H1 (cell line): ENCODE measurements at regions not wholly inside any gene's neighbourhood (a gene's known extent, or its start where the extent isn't known, plus 50 kb on each side); places are given as distances from the start of the nearest gene placed in this dataset.

Experiments
- CTCF ChIA-PET: fragments of 300-600 bp; sonication (Branson Sonifier 250); formaldehyde crosslinking; loops from one replicate; lab custom pipeline; 2021; ENCODE audit not compliant: partially characterized antibody; lab: Charles Lee
- POLR2A ChIA-PET: fragments of 300-600 bp; sonication (Branson Sonifier 250); formaldehyde crosslinking; loops from one replicate; lab custom pipeline; 2021; ENCODE audit warnings: inconsistent platforms; ENCODE audit not compliant: partially characterized antibody; lab: Charles Lee
- DNase-seq, 2 experiments: peaks; one replicate each; pipeline versions ENCODE4 v3.0.0 to v3.0.0-alpha.2; 2010 to 2022; ENCODE audit warnings: low spot score in 2 of 2, low read depth in 1 of 2, mixed read lengths in 1 of 2
- FAIRE-seq: peaks from 2 replicates; lab custom pipeline; 2011; peaks lifted over from hg19 to GRCh38; lab: Jason Lieb, UNC
- H2AFZ ChIP-seq: 2 replicates; pipeline ENCODE4 v1.8.1; 2012; ENCODE audit warnings: low read length, inconsistent platforms
- H2AK5ac ChIP-seq: 2 replicates; pipeline ENCODE4 v1.6.1; 2013; ENCODE audit warnings: low read depth, low read length
- H2BK120ac ChIP-seq: replicated peaks from 2 replicates; pipeline ENCODE3; 2013; ENCODE audit warnings: low read depth, low read length, inconsistent platforms
- H2BK12ac ChIP-seq: 2 replicates; pipeline ENCODE4 v1.6.1; 2013; ENCODE audit warnings: low read depth, low read length
- H2BK15ac ChIP-seq: 2 replicates; pipeline ENCODE4 v1.6.1; 2013; ENCODE audit warnings: low read length
- H2BK20ac ChIP-seq: 2 replicates; pipeline ENCODE4 v1.6.1; 2013; ENCODE audit warnings: low read length
- H2BK5ac ChIP-seq: 2 replicates; pipeline ENCODE4 v1.6.1; 2013; ENCODE audit warnings: low read depth, low read length
- H3K14ac ChIP-seq: 2 replicates; pipeline ENCODE4 v1.6.1; 2013; ENCODE audit warnings: inconsistent platforms; ENCODE audit not compliant: insufficient read length
- H3K18ac ChIP-seq: 2 replicates; pipeline ENCODE4 v1.6.1; 2013; ENCODE audit warnings: low read length; ENCODE audit errors: extremely low read depth
- H3K23ac ChIP-seq: 2 replicates; pipeline ENCODE4 v1.6.1; 2013; ENCODE audit warnings: inconsistent platforms; ENCODE audit not compliant: insufficient read length
- H3K23me2 ChIP-seq: 2 replicates; pipeline ENCODE4 v1.6.1; 2013; ENCODE audit warnings: low read depth, low read length
- H3K27ac ChIP-seq: 2 replicates; pipeline ENCODE4 v1.6.1; 2011; ENCODE audit warnings: low read depth, low read length, inconsistent platforms
- H3K27me3 ChIP-seq, 4 experiments: replicated peaks in 1 of 4; 1 replicate in 1 of 4; 2 replicates in 3 of 4; pipeline versions ENCODE4 v1.6.1 to v1.8.1; 2011 to 2013; ENCODE audit warnings: low read length in 3 of 4, mild to moderate bottlenecking in 3 of 4, inconsistent platforms in 2 of 4, mixed read lengths in 2 of 4, moderate library complexity in 1 of 4; ENCODE audit not compliant: control insufficient read depth in 3 of 4, insufficient read depth in 3 of 4; ENCODE audit errors: extremely low read depth in 1 of 4
- H3K36me3 ChIP-seq, 4 experiments: 2 replicates each; pipeline versions ENCODE4 v1.6.1 to v1.8.1; 2011 to 2013; ENCODE audit warnings: mild to moderate bottlenecking in 4 of 4, low read length in 3 of 4, moderate library complexity in 2 of 4, control low read depth in 1 of 4, inconsistent platforms in 1 of 4; ENCODE audit not compliant: insufficient read depth in 4 of 4, control insufficient read depth in 2 of 4
- H3K4ac ChIP-seq: replicated peaks from 2 replicates; pipeline ENCODE3; 2013; ENCODE audit warnings: low read length, low read depth, mixed read lengths, inconsistent platforms; ENCODE audit not compliant: insufficient read length
- H3K4me1 ChIP-seq, 4 experiments: replicated peaks in 1 of 4; 1 replicate in 1 of 4; 2 replicates in 3 of 4; pipeline versions ENCODE4 v1.6.1 to v1.8.1; 2011 to 2013; ENCODE audit warnings: low read length in 3 of 4, inconsistent platforms in 2 of 4, mixed read lengths in 1 of 4; ENCODE audit not compliant: insufficient read depth in 4 of 4, control insufficient read depth in 3 of 4
- H3K4me2 ChIP-seq, 2 experiments: 2 replicates each; pipeline versions ENCODE4 v1.6.1 to v1.8.1; 2011 to 2013; ENCODE audit warnings: low read depth in 2 of 2, low read length in 2 of 2, control low read depth in 1 of 2, inconsistent platforms in 1 of 2, mild to moderate bottlenecking in 1 of 2; ENCODE audit not compliant: insufficient read depth in 1 of 2
- H3K4me3 ChIP-seq, 4 experiments: fragments of 200-600, 300-600 bp in 1 of 4; sonication (generic), shearing (Covaris generic), sonication (Bioruptor Twin) in 1 of 4; 2 replicates each; pipeline versions ENCODE4 v1.5.1 to v1.8.1; 2011 to 2016; ENCODE audit warnings: low read length in 4 of 4, low read depth in 3 of 4, control low read depth in 2 of 4, inconsistent platforms in 2 of 4, mild to moderate bottlenecking in 2 of 4, mixed read lengths in 1 of 4, moderate library complexity in 1 of 4; ENCODE audit not compliant: insufficient read depth in 2 of 4; ENCODE audit errors: extremely low read depth in 1 of 4
- H3K56ac ChIP-seq: replicated peaks from 2 replicates; pipeline ENCODE3; 2013; ENCODE audit warnings: low read depth, mild to moderate bottlenecking, mixed read lengths, low read length, inconsistent platforms; ENCODE audit not compliant: insufficient read length
- H3K79me1 ChIP-seq: 2 replicates; pipeline ENCODE4 v1.6.1; 2013; ENCODE audit warnings: low read depth, low read length, control low read depth
- H3K79me2 ChIP-seq, 2 experiments: 2 replicates each; pipeline versions ENCODE4 v1.6.1 to v1.8.1; 2012 to 2013; ENCODE audit warnings: low read length in 2 of 2, mild to moderate bottlenecking in 2 of 2, inconsistent platforms in 1 of 2; ENCODE audit not compliant: insufficient read depth in 2 of 2, control insufficient read depth in 1 of 2
- H3K9ac ChIP-seq, 4 experiments: replicated peaks in 1 of 4; 1 replicate in 1 of 4; 2 replicates in 3 of 4; pipeline versions ENCODE4 v1.6.1 to v1.8.1; 2011 to 2013; ENCODE audit warnings: low read depth in 3 of 4, low read length in 3 of 4, control low read depth in 2 of 4, mild to moderate bottlenecking in 2 of 4, moderate library complexity in 2 of 4, inconsistent platforms in 1 of 4; ENCODE audit errors: extremely low read depth in 1 of 4
- H3K9me3 ChIP-seq, 2 experiments: 2 replicates each; pipeline versions ENCODE4 v1.6.1 to v1.8.1; 2012 to 2013; ENCODE audit warnings: mild to moderate bottlenecking in 2 of 2, moderate library complexity in 2 of 2, control low read depth in 1 of 2, inconsistent platforms in 1 of 2, low read depth in 1 of 2, low read length in 1 of 2, mixed read lengths in 1 of 2; ENCODE audit not compliant: insufficient read depth in 2 of 2
- H4K20me1 ChIP-seq, 2 experiments: replicated peaks in 1 of 2; 2 replicates each; pipeline versions ENCODE3 to v1.8.1; 2011 to 2013; ENCODE audit warnings: inconsistent platforms in 2 of 2, low read length in 2 of 2, mild to moderate bottlenecking in 1 of 2; ENCODE audit not compliant: insufficient read depth in 2 of 2, control insufficient read depth in 1 of 2
- H4K5ac ChIP-seq: 2 replicates; pipeline ENCODE4 v1.6.1; 2013; ENCODE audit warnings: low read length, low read depth, mixed read lengths, inconsistent platforms; ENCODE audit not compliant: insufficient read length
- H4K8ac ChIP-seq: 2 replicates; pipeline ENCODE4 v1.8.0; 2013; ENCODE audit warnings: mild to moderate bottlenecking, moderate library complexity, low read length, inconsistent platforms; ENCODE audit not compliant: insufficient read depth; ENCODE audit errors: extremely low read depth
- H4K91ac ChIP-seq: replicated peaks from 2 replicates; pipeline ENCODE3; 2013; ENCODE audit warnings: low read length, mixed read lengths, inconsistent platforms; ENCODE audit not compliant: insufficient read length
- HDAC6 ChIP-seq: IDR thresholded peaks from one replicate; pipeline ENCODE4 v1.7.1; 2012; ENCODE audit warnings: low read depth, mild to moderate bottlenecking, inconsistent platforms, low read length, moderate library complexity
- PHF8 ChIP-seq: fragments of 200-600 bp; sonication (generic); conservative IDR thresholded peaks from 2 replicates; pipeline ENCODE4 v1.7.1; 2012; ENCODE audit warnings: low read depth, mild to moderate bottlenecking, inconsistent platforms, low read length, moderate library complexity
- POLR2A ChIP-seq, 2 experiments: IDR thresholded peaks; 1 replicate in 1 of 2; 2 replicates in 1 of 2; pipeline ENCODE4 v1.6.1; 2011; ENCODE audit warnings: low read depth in 2 of 2, low read length in 2 of 2, mild to moderate bottlenecking in 2 of 2; ENCODE audit errors: control extremely low read depth in 1 of 2
- RFX5 ChIP-seq: IDR thresholded peaks from 2 replicates; pipeline ENCODE4 v1.6.1; 2011; ENCODE audit warnings: low read depth, low read length, improper control_type of control experiment, borderline replicate concordance
- SAP30 ChIP-seq: fragments of 300-600 bp; sonication (generic); IDR thresholded peaks from 2 replicates; pipeline ENCODE4 v1.7.1; 2012; ENCODE audit warnings: low read length, moderate library complexity, mild to moderate bottlenecking, inconsistent platforms; ENCODE audit not compliant: insufficient read depth, insufficient replicate concordance
- YY1 ChIP-seq: IDR thresholded peaks from 2 replicates; pipeline ENCODE4 v1.6.1; 2011; ENCODE audit warnings: low read depth, mild to moderate bottlenecking, low read length

- no peak overlapping the region for H3K9ac ChIP-seq
- no peak overlapping the region for H2BK15ac ChIP-seq
- no peak overlapping the region for H2BK5ac ChIP-seq
- H3K79me2 ChIP-seq = no peaks in the 10 kb centered on the region
- H2AFZ ChIP-seq = no peak overlapping the region
- no peak overlapping the region for H2BK20ac ChIP-seq
- no peak overlapping the region for H3K18ac ChIP-seq
- H2BK12ac ChIP-seq = no peak overlapping the region
- DNase-seq = no peak
- no peak for FAIRE-seq
- no peak overlapping the region for H3K27ac ChIP-seq
- H3K23ac ChIP-seq = no peak overlapping the region
- CTCF ChIA-PET = interaction anchor here (1.1 to 1.4 kb wide), 2 partner anchors 23 to 163 kb away, joined by 3 read pairs; no protein-coding TSS in a partner anchor
- H3K36me3 ChIP-seq = no peaks in the 10 kb centered on the region
- no peaks in the 10 kb centered on the region; the same call in 1 of the 2 replicates for H3K23me2 ChIP-seq
- no peaks in the 10 kb centered on the region for H3K9me3 ChIP-seq
- H3K56ac ChIP-seq = no peak overlapping the region
- H4K91ac ChIP-seq = no peak overlapping the region
- no peak overlapping the region for H2BK120ac ChIP-seq
- POLR2A ChIA-PET = no interaction called here
- no peaks in the 10 kb centered on the region for H4K20me1 ChIP-seq
- no peak overlapping the region for H4K8ac ChIP-seq
- H2AK5ac ChIP-seq = no peak overlapping the region
- H3K4me2 ChIP-seq = no peak overlapping the region
- H3K14ac ChIP-seq = no peak overlapping the region
- H4K5ac ChIP-seq = no peak overlapping the region
- no peak overlapping the region for H3K4ac ChIP-seq
- H3K4me3 ChIP-seq = no peak overlapping the region
- no peaks in the 10 kb centered on the region for H3K79me1 ChIP-seq
- peaks cover 0 to 6% (median 3%) of the 10 kb centered on the region in 4 experiments; a peak in 3 of 7 replicates for H3K4me1 ChIP-seq
- H3K27me3 ChIP-seq = no peaks in the 10 kb centered on the region; a peak in 1 of 7 replicates
- TF ChIP-seq YY1 (no peak), SAP30 (no peak), HDAC6 (no peak), RFX5 (no peak), PHF8 (no peak), POLR2A (IDR thresholded peaks at IDR 0.05; ENCODE audit: control extremely low read depth in 1 of 2, low read depth in 2 of 2, low read length in 2 of 2) (no peak)
These were observed 200.3 kb upstream of the SVIL start for GRCh38 chr10:29835055-29835454.
